B cell (primary cell): ENCODE measurements at regions not wholly inside any gene's neighbourhood (a gene's known extent, or its start where the extent isn't known, plus 50 kb on each side); places are given as distances from the start of the nearest gene placed in this dataset.

Source experiments
- EZH2 ChIP-seq: IDR thresholded peaks from 2 replicates; pipeline ENCODE4 v1.6.1; 2012; ENCODE audit warnings: borderline replicate concordance, low read depth, mild to moderate bottlenecking, moderate library complexity, low read length; ENCODE audit not compliant: insufficient read depth, poor library complexity, severe bottlenecking
- TF ChIP-seq, protein P1 (sequence below): fragments of 200-600 bp; IDR thresholded peaks from one replicate; pipeline ENCODE4 v1.8.0; 2022; ENCODE audit warnings: antibody characterized with exemption, mild to moderate bottlenecking

DNA sequence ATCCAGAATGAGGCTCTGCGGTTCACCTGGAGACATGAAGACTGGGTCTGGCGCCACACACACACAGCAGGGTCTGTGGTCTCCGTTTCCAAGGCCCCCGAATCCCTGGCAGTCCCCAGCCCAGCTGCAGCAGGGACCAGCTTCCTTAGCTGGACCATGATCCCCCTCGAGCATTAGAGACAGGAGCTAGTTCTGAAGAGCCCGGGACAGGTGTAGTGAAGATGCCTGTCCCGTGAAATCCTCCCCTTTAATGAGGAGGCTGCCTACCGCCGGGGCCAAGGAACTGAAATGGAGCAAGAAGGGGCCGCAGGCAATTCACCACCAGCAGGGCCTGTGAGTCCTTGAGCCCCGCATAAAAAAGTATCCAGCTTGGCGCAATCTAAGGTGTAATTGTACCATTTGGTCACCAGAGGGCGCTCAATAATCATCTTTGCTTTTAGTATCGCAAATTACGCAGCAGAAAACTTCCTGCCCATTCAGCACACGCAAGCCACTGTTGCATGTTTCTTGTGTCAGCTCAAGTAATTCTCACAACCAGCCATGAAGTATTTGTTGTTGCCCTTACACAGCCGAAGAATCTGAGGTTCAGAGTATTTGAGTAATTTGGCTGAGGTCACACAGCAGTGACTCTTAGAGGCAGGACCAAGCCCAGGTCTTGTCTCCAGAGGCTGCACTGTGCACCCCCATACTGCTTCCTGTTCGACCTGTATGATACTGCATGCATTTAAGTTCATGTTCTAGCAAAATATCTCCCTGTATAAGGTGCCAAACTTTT, 54.3 kb upstream of the PPP2R5C start:
- TF ChIP-seq, protein P1, sequence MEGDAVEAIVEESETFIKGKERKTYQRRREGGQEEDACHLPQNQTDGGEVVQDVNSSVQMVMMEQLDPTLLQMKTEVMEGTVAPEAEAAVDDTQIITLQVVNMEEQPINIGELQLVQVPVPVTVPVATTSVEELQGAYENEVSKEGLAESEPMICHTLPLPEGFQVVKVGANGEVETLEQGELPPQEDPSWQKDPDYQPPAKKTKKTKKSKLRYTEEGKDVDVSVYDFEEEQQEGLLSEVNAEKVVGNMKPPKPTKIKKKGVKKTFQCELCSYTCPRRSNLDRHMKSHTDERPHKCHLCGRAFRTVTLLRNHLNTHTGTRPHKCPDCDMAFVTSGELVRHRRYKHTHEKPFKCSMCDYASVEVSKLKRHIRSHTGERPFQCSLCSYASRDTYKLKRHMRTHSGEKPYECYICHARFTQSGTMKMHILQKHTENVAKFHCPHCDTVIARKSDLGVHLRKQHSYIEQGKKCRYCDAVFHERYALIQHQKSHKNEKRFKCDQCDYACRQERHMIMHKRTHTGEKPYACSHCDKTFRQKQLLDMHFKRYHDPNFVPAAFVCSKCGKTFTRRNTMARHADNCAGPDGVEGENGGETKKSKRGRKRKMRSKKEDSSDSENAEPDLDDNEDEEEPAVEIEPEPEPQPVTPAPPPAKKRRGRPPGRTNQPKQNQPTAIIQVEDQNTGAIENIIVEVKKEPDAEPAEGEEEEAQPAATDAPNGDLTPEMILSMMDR = peak; percentile 90
- no peak for TF ChIP-seq EZH2
